CD8-positive, alpha-beta memory T cell (primary cell): ENCODE measurements at regions not wholly inside any gene's neighbourhood (a gene's known extent, or its start where the extent isn't known, plus 50 kb on each side); places are given as distances from the start of the nearest gene placed in this dataset.
A peak's percentile ranks its signal among the peaks of the same experiment; 100 is the strongest.

Experiments
- CTCF ChIA-PET: fragments of 350-600 bp; sonication (Branson Sonifier 250); formaldehyde crosslinking; loops from one replicate; lab custom pipeline; 2021; ENCODE audit warnings: antibody characterized with exemption; lab: Charles Lee
- POLR2A ChIA-PET: fragments of 350-600 bp; sonication (Branson Sonifier 250); formaldehyde crosslinking; loops from one replicate; lab custom pipeline; 2021; ENCODE audit warnings: antibody characterized with exemption; lab: Charles Lee
- DNase-seq, 5 donors: peaks; one replicate each; pipeline versions ENCODE4 v3.0.0 to v3.0.0-alpha.2; 2020 to 2022; ENCODE audit warnings: mixed read lengths in 1 of 5
- H3K27ac ChIP-seq: one replicate; pipeline ENCODE4 v1.7.0; 2013; ENCODE audit warnings: low read depth, mild to moderate bottlenecking, low read length, moderate library complexity
- H3K27me3 ChIP-seq: 2 replicates; pipeline ENCODE4 v1.7.0; 2013; ENCODE audit warnings: low read length, mild to moderate bottlenecking; ENCODE audit not compliant: insufficient read depth, poor library complexity, severe bottlenecking
- H3K36me3 ChIP-seq: 2 replicates; pipeline ENCODE4 v1.7.0; 2013; ENCODE audit warnings: mild to moderate bottlenecking, low read length, moderate library complexity; ENCODE audit not compliant: insufficient read depth
- H3K4me1 ChIP-seq: 2 replicates; pipeline ENCODE4 v1.7.0; 2013; ENCODE audit warnings: mild to moderate bottlenecking, low read length, moderate library complexity; ENCODE audit not compliant: insufficient read depth
- H3K4me3 ChIP-seq: 2 replicates; pipeline ENCODE4 v1.7.0; 2013; ENCODE audit warnings: mild to moderate bottlenecking, low read length
- H3K9me3 ChIP-seq: 2 replicates; pipeline ENCODE4 v1.7.0; 2013; ENCODE audit warnings: mild to moderate bottlenecking, low read length
- H3K27ac Mint-ChIP-seq, 8 donors: one replicate each; pipeline ENCODE4 v1.8.0; 2020 to 2021; ENCODE audit warnings: mixed read lengths in 8 of 8, mild to moderate bottlenecking in 6 of 8, inconsistent platforms in 3 of 8, moderate library complexity in 3 of 8
- H3K27me3 Mint-ChIP-seq, 2 donors: one replicate each; pipeline ENCODE4 v1.8.0; 2020 to 2021; ENCODE audit warnings: mixed read lengths in 2 of 2, mild to moderate bottlenecking in 1 of 2, moderate library complexity in 1 of 2
- H3K36me3 Mint-ChIP-seq, 3 donors: one replicate each; pipeline ENCODE4 v1.8.0; 2020 to 2021; ENCODE audit warnings: mixed read lengths in 3 of 3, inconsistent platforms in 1 of 3, mild to moderate bottlenecking in 1 of 3
- H3K4me1 Mint-ChIP-seq, 3 donors: one replicate each; pipeline ENCODE4 v1.8.0; 2020 to 2021; ENCODE audit warnings: mixed read lengths in 3 of 3, inconsistent platforms in 1 of 3, mild to moderate bottlenecking in 1 of 3
- H3K4me3 Mint-ChIP-seq, 7 donors: one replicate each; pipeline ENCODE4 v1.8.0; 2020 to 2021; ENCODE audit warnings: mixed read lengths in 7 of 7, mild to moderate bottlenecking in 6 of 7, moderate library complexity in 4 of 7, inconsistent platforms in 2 of 7
- H3K9me3 Mint-ChIP-seq, 5 donors: one replicate each; pipeline ENCODE4 v1.8.0; 2020 to 2022; ENCODE audit warnings: mixed read lengths in 5 of 5, mild to moderate bottlenecking in 3 of 5, moderate library complexity in 2 of 5, inconsistent platforms in 1 of 5

GRCh38 chr3:103977417-103977816, 1389.3 kb upstream of the ALCAM start:
- ChIA-PET POLR2A (no interaction called here), CTCF (interaction anchor here (1.0 kb wide), 1 partner anchor 12 kb away, joined by 3 read pairs; no protein-coding TSS in a partner anchor)
- H3K27me3 Mint-ChIP-seq: no peaks in the 10 kb centered on the region

DNA sequence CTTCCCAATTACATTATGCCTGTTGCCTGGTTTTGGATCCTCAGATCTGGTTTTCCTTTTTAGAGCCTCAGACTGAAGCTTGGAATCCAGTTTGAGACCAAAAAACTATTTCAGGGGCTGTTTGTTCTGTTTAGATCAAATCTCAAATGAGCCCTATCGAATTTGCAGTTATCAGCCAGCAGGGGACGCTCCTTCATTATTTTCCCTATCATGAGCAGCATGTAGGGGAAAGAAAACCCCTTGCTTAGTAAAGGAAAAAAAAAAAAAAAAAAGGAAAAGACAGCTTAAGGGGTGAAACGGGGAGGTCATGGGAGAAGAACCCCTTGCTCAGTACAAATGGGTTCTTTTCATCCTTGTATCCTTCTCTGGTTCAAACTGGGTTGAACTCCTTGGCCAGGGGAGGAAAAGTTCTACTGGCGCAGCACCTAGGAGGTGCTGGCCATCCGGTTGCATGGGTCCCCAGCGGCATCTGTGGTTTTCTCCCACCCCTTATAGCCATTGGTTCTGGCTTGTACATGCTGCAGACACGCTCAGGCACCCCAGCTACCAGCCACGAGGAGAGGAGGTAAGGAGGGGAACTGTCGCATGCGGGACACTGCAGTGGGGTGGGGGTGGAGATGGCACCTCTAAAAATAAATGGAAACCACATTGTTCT, 1375.1 kb upstream of the ALCAM start:
- Histone ChIP-seq H3K27me3 (no peaks in the 10 kb centered on the region), H3K27ac (no peak overlapping the region), H3K4me3 (no peak overlapping the region), H3K4me1 (no peaks in the 10 kb centered on the region), H3K36me3 (no peaks in the 10 kb centered on the region), H3K9me3 (no peaks in the 10 kb centered on the region)
- Mint-ChIP-seq H3K36me3 (no peaks in the 10 kb centered on the region), H3K4me1 (no peaks in the 10 kb centered on the region), H3K27me3 (peaks cover 0 to 1% of the 10 kb centered on the region in 2 donors), H3K4me3 (no peak overlapping the region), H3K9me3 (peaks cover 0 to 6% (median 0%) of the 10 kb centered on the region in 5 donors), H3K27ac (peak overlapping the region in 1 of 8 donors; percentile 74)
- no peak for DNase-seq
- ChIA-PET CTCF (no interaction called here), POLR2A (no interaction called here)

More at GRCh38 chr3:103977417-103977816, 1389.3 kb upstream of the ALCAM start:
- Mint-ChIP-seq H3K27ac (no peak overlapping the region), H3K4me1 (no peaks in the 10 kb centered on the region), H3K36me3 (no peaks in the 10 kb centered on the region), H3K9me3 (peaks cover 0 to 5% (median 4%) of the 10 kb centered on the region in 5 donors), H3K4me3 (no peak overlapping the region)
- Histone ChIP-seq H3K4me3 (no peak overlapping the region), H3K36me3 (no peaks in the 10 kb centered on the region), H3K27me3 (no peaks in the 10 kb centered on the region), H3K27ac (no peak overlapping the region), H3K4me1 (no peaks in the 10 kb centered on the region), H3K9me3 (no peaks in the 10 kb centered on the region)
- DNase-seq: no peak

DNA sequence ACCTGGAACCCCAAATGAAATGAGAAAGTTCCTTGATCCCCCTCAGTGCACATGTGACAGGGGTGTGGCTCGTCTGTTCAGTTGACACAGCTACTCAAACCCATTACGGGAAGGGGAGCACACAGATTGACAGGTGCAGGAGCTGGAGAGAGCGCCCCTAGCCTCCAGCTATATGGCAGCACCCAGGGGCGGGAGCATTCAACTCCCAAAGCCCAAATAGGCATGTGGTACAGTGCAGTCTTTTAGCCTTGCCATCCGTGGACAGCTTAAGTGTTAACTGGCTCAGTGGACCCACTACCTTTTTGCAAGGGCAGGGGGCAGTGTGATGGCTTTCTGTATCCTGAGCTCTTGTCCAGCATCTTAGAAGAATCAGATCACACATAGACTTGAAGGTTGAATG, 1374.2 kb upstream of the ALCAM start:
- Mint-ChIP-seq H3K27me3 (peaks cover 0 to 1% of the 10 kb centered on the region in 2 donors), H3K4me1 (no peaks in the 10 kb centered on the region), H3K9me3 (peaks cover 0 to 6% (median 0%) of the 10 kb centered on the region in 5 donors), H3K36me3 (no peaks in the 10 kb centered on the region), H3K27ac (no peak overlapping the region), H3K4me3 (no peak overlapping the region)
- Histone ChIP-seq H3K4me3 (no peak overlapping the region), H3K4me1 (no peaks in the 10 kb centered on the region), H3K9me3 (no peaks in the 10 kb centered on the region), H3K27ac (no peak overlapping the region), H3K36me3 (no peaks in the 10 kb centered on the region), H3K27me3 (no peaks in the 10 kb centered on the region)
- DNase-seq: no peak
- ChIA-PET CTCF (no interaction called here), POLR2A (no interaction called here)

DNA sequence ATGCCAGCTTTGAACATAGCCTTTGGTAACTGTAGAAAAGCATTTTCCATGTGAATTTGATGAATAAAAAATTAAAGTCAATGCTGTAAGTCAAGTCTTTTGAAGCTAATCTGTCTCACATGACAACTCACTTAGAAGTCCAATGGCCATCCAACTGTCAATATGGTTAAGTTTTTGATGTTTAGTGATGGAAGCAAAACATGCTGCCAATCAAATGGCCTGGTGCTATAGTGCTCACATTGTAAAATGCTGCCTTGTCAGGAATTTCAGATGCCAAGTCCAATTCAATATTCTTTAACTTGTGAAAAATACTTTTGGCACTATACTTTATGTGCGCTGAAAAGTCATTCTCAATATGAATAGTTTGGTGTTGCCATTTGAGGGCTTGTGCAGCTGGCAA, 1361.8 kb upstream of the ALCAM start:
- Mint-ChIP-seq H3K4me3 (no peak overlapping the region), H3K36me3 (no peaks in the 10 kb centered on the region), H3K27ac (no peak overlapping the region), H3K9me3 (peaks cover 0 to 4% (median 0%) of the 10 kb centered on the region in 5 donors), H3K4me1 (no peaks in the 10 kb centered on the region), H3K27me3 (no peaks in the 10 kb centered on the region)
- Histone ChIP-seq H3K4me1 (no peaks in the 10 kb centered on the region), H3K9me3 (no peaks in the 10 kb centered on the region), H3K4me3 (no peak overlapping the region), H3K27ac (no peak overlapping the region), H3K27me3 (no peaks in the 10 kb centered on the region), H3K36me3 (no peaks in the 10 kb centered on the region)
- POLR2A ChIA-PET: no interaction called here
- DNase-seq: no peak
- CTCF ChIA-PET: no interaction called here

DNA sequence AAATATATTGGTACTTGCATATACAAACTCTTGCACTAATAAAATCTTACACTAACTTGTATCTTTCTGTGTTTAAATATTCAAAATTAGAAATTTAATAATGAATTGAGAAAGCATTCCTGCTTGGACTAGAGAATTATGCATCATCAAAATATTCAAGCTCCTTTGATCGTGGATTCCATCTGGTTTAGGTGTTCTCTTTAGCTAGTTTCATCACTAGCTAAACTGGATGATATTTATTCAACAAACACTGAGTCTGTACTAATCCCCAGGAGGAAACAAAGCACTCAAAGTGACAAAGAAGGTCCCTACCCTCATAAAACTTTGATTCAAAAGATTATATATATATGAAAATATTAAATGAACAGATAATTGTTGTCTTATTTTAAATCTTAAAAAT, 1360.9 kb upstream of the ALCAM start:
- Histone ChIP-seq H3K27ac (no peak overlapping the region), H3K36me3 (no peaks in the 10 kb centered on the region), H3K9me3 (no peaks in the 10 kb centered on the region), H3K4me3 (no peak overlapping the region), H3K4me1 (no peaks in the 10 kb centered on the region), H3K27me3 (no peaks in the 10 kb centered on the region)
- Mint-ChIP-seq H3K4me3 (no peak overlapping the region), H3K4me1 (no peaks in the 10 kb centered on the region), H3K36me3 (no peaks in the 10 kb centered on the region), H3K9me3 (peaks cover 0 to 4% (median 0%) of the 10 kb centered on the region in 5 donors), H3K27me3 (no peaks in the 10 kb centered on the region), H3K27ac (no peak overlapping the region)
- DNase-seq: no peak
- ChIA-PET POLR2A (no interaction called here), CTCF (no interaction called here)

DNA sequence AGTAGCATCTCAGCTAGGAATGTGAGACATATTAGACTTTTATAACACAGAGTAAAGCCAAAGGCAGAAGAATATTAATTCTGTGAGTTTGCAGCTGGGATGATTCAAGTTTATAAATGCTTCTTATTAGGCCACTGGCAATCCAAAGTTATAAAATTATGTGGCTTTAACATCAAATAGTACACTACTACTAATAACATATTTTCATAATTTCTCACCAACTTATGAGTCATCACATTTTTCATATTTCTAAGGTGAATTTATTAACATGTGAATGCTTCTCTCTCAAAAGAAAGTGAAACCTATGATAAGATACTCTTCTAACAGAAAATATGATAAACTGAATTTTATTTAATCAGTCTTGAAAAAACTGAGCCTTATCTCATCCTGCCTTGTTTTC, 1348.2 kb upstream of the ALCAM start:
- Mint-ChIP-seq H3K4me3 (no peak overlapping the region), H3K27me3 (no peaks in the 10 kb centered on the region), H3K27ac (no peak overlapping the region), H3K4me1 (no peaks in the 10 kb centered on the region), H3K9me3 (peaks cover 2 to 25% (median 4%) of the 10 kb centered on the region in 5 donors), H3K36me3 (no peaks in the 10 kb centered on the region)
- H3K27me3 ChIP-seq: no peaks in the 10 kb centered on the region
- DNase-seq: no peak
- H3K4me3 ChIP-seq: no peak overlapping the region
- ChIA-PET CTCF (no interaction called here), POLR2A (no interaction called here)
- no peak overlapping the region for H3K27ac ChIP-seq
- no peaks in the 10 kb centered on the region for H3K36me3 ChIP-seq
- H3K9me3 ChIP-seq: no peaks in the 10 kb centered on the region
- no peaks in the 10 kb centered on the region for H3K4me1 ChIP-seq

GRCh38 chr3:104031598-104031997, 1335.1 kb upstream of the ALCAM start:
- Mint-ChIP-seq H3K27me3 (no peaks in the 10 kb centered on the region), H3K9me3 (peaks cover 0 to 17% (median 6%) of the 10 kb centered on the region in 5 donors), H3K4me3 (no peak overlapping the region), H3K4me1 (no peaks in the 10 kb centered on the region), H3K27ac (no peak overlapping the region), H3K36me3 (no peaks in the 10 kb centered on the region)
- no peak overlapping the region for H3K27ac ChIP-seq
- H3K9me3 ChIP-seq: no peaks in the 10 kb centered on the region
- DNase-seq: no peak
- no peaks in the 10 kb centered on the region for H3K36me3 ChIP-seq
- ChIA-PET POLR2A (no interaction called here), CTCF (no interaction called here)
- no peaks in the 10 kb centered on the region for H3K4me1 ChIP-seq
- H3K4me3 ChIP-seq: no peak overlapping the region
- H3K27me3 ChIP-seq: no peaks in the 10 kb centered on the region

- Mint-ChIP-seq H3K4me3 (no peak overlapping the region), H3K27me3 (no peaks in the 10 kb centered on the region), H3K4me1 (no peaks in the 10 kb centered on the region), H3K27ac (no peak overlapping the region), H3K9me3 (peaks cover 0 to 17% (median 6%) of the 10 kb centered on the region in 5 donors), H3K36me3 (no peaks in the 10 kb centered on the region)
- ChIA-PET CTCF (no interaction called here), POLR2A (no interaction called here)
- Histone ChIP-seq H3K4me3 (no peak overlapping the region), H3K9me3 (no peaks in the 10 kb centered on the region), H3K4me1 (no peaks in the 10 kb centered on the region), H3K27ac (no peak overlapping the region), H3K36me3 (no peaks in the 10 kb centered on the region), H3K27me3 (no peaks in the 10 kb centered on the region)
- DNase-seq: no peak
Measured at GRCh38 chr3:104032283-104032682, 1334.4 kb upstream of the ALCAM start.
